Erythroblast (primary cell): ENCODE measurements at regions not wholly inside any gene's neighbourhood (a gene's known extent, or its start where the extent isn't known, plus 50 kb on each side); places are given as distances from the start of the nearest gene placed in this dataset.
"Not testable (repeated sequence)": the region's sequence is repeated elsewhere in the genome, so short reads cannot be mapped to it uniquely, and the experiment has no call there.

ENCODE experiments used
- GATA1 ChIP-seq: IDR thresholded peaks from 2 replicates; pipeline ENCODE4 v1.6.1; 2011; ENCODE audit warnings: low read depth, mild to moderate bottlenecking, control low read depth, low read length, moderate library complexity
- POLR2A ChIP-seq: IDR thresholded peaks from 2 replicates; pipeline ENCODE4 v1.6.1; 2011; ENCODE audit warnings: mild to moderate bottlenecking, low read length

GRCh38 chr16:21356308-21356707 is 78.2 kb upstream of the CRYM start:
- not testable (repeated sequence) for TF ChIP-seq POLR2A, GATA1
